ENCODE measurements at regions not wholly inside any gene's neighbourhood (a gene's known extent, or its start where the extent isn't known, plus 50 kb on each side); places are given as distances from the start of the nearest gene placed in this dataset.
"Not testable (repeated sequence)": the region's sequence is repeated elsewhere in the genome, so short reads cannot be mapped to it uniquely, and the experiment has no call there.

DNA sequence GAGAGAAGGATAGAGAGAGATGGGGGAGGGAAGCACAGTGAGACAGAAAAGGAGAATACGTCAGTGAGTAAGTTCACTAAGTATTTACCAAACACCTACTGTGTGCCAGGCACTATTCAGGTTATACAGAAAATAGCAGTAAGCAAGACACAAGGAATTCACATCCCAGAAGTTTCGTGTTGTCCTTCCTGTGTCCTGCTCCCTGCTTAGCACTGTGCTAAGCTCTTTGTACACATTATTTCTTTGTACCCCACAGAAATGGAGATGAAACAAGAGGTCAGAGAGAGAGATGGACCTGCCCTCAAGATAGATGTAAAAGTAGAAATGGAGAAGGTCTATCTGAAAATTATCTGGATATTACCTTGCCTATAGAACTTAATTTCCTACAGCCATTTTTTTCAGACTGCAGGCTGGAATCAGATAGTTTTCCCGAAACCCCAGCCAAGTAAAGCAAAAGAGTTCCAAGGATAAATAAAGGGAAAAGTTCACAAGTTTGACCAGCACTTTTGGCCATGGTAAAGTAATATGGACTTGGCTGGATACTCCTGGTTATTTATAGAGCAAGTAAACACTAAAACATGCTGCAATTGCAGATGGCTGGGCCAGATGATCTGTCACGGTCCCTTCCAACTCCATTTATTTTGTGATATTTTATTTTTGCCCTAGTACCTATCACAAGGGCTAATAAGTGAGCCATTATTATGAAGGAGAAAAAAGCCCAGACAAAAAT, 353.7 kb upstream of the SLC7A11 start:
- FAIRE-seq (no peak), DNase-seq (ENCODE audit: low spot score in 2 of 2) (no peak)

DNA sequence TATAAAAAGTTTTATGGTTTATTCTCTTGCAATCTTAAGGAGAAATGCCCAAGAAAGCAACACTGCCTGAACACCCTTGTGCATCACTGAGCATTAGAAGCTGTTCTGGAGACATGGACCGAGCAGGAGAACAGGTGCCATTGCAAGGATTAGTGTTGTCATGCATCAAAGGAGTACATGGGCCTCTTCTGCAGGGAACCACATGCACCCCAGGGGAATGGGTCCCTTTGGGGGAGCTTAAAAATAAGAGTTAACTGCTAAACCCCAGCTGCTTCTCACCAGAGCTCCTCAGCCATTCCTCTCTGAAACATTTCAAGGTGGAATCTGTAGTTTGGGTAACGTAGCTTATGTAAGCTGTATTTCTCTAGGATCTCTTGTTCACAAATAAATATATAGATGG, 353.0 kb upstream of the SLC7A11 start:
- FAIRE-seq, result no peak
- no peak for DNase-seq (ENCODE audit: low spot score in 2 of 2)

DNA sequence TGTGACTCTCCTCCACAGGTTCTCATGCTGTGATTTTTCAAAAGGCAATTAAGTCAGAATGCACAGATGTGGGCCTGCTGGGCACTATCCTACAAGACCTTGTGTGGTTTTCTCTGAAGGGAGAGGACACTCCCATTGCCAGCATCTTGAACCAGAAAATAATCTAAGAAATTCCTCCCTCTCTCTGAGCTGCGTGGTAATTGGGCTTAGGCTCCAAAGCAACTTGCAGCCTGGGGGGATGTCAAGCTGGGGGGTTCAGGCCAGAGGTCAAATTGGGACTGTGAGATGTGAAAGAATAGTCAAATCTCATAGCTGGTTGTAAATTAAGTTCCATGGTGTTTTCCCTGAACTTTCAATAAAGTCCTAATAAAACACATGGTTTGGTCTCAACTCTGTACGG, 350.6 kb upstream of the SLC7A11 start:
- FAIRE-seq (no peak), DNase-seq (ENCODE audit: low spot score in 2 of 2) (no peak)

DNA sequence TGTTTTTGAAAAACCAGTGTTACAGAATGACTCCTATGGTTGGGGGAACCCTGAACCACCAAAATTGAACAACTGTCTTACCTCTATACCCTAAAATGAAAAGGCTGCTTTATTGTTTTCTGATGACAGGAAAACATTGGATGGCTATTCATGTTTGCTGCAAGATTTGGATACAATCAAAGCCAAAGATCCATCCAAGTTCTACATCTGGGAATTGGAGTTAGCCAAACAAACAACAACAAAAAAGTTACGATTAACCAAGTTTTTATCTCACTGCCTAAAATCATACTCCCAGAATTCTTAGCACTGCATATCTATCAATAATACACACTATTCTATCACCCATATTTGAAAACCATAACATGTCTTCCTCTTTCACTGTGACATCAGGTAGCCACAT, 349.7 kb upstream of the SLC7A11 start:
- DNase-seq (ENCODE audit: low spot score in 2 of 2) (no peak), FAIRE-seq (no peak)

DNA sequence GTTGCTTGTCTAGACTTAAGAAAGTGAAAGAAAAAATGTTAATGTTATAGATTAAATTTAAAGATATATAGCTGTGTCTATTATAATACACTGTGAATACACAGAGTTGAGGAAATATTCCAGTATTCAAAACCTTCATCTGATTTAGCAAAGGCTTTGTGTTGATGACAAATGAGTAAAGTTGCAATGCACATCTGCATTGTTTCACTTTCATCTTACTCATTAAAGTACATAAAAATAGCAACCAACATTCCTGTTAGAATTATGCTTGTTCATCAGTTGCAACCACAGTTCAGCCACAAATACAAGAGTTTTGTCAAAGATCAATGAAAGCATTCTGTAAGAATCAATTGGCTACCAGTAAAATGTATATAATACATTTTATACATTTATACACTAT, 346.4 kb upstream of the SLC7A11 start:
- no peak for DNase-seq (ENCODE audit: low spot score in 2 of 2)
- no peak for FAIRE-seq

DNA sequence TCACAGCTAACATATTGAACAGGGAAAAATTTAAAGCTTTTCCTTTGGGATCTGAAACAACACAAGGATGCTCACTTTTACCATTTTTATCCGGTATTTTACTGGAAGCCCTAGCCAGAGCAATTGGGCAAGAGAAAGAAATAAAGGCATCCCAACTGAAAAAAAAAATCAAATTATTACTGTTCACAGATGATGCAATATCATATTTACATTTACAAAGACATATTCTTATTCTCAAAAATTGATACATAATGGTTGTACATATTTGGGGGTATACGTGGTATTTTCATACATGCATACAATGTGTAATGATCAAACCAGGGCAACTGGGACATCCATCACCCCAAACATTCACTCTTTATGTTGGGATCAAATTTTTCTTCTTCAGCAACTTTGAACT, 337.0 kb upstream of the SLC7A11 start:
- FAIRE-seq, result no peak

DNA sequence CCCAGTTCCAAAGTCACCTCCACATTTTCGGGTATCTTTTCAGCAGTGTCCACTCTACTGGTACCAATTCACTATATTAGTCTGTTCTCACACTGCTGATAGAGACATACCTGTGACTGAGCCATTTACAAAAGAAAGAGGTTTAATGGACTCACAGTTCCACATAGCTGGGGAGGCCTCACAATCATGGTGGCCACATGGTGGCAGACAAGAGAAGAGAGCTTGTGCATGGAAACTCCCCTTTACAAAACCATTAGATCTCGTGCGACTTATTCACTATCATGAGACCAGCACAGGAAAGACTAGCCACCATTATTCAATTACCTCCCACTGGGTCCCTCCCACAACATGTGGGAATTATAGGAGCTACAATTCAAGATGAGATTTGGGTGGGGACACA, 335.7 kb upstream of the SLC7A11 start:
- not testable (repeated sequence) for DNase-seq (ENCODE audit: low spot score in 2 of 2); FAIRE-seq

More for the DNA sequence above, 337.0 kb upstream of the SLC7A11 start:
- DNase-seq (ENCODE audit: low spot score in 2 of 2), result no peak

DNA sequence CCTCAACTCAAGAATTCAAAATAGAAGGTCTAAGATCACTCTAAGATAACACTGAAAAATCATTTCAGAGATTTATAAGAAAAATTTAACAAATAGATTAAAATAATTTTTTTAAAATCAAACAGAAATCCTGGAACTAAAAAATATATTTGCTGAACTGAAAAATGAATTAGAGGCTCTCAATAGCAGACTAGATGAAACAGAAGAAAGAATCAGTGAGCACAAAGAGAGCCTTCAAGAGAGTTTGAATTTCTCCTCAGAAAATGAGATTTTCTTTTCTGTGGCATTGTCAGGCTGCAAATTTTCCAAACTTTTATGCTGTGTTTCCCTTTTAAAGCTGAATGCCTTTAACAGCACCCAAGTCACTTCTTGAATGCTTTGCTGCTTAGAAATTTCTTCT, 335.0 kb upstream of the SLC7A11 start:
- DNase-seq (ENCODE audit: low spot score in 2 of 2) (no peak), FAIRE-seq (no peak)

DNA sequence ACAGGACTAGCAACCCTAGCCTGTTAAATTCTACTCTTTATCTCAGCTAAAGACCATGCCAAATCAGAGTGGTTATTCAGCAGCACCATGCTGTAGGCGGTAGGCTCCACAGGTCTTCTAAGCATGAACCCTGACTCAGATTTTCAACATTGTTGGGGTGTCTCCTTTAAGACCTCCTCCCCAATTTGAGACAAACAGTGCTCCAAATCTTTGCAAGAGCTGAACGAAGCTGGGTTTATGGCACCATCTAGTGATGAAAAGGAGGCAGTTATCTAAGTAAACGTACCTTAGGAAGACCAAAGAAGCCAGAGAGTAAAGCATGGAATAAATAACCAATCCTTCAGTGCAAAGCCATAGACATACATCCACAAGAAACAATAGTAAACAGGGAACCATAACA, 334.5 kb upstream of the SLC7A11 start:
- FAIRE-seq (no peak), DNase-seq (ENCODE audit: low spot score in 2 of 2) (no peak)

DNA sequence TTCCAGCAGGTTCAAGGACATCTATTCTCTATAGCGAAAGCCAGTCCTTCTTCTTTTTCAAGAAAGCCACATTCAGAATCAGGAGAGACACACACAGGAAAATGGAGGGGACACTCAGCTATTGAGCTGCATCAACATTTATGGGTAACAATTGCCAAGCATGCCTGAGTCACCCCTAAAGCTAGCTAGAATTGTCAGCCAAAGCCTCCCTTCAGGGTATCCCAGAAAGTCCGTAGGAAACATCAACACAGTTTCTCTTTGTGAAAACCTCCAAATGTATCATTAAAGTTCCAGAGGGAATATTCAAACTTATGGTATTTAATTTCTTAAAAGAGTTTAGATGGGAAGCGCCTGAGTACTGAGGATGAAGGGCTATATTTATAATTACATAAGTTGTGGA, 331.1 kb upstream of the SLC7A11 start:
- no peak for FAIRE-seq
- DNase-seq (ENCODE audit: low spot score in 2 of 2), result no peak

DNA sequence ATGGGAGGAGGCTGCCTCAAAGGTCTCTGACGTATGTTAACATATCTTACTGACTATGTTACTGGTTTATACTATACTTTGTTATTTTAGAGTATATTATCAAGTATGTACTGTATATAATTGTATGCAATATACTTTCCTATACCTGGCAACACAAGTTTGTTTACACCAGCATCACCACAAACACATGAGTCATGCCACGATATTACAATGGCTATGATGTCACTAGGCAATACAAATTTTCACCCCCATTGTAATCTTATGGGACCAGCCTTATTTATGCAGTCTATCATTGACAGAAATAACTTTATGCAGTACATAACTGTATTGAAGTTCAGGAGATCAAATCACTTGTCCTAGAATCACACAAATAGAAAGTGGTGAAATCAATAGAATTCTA, 329.9 kb upstream of the SLC7A11 start:
- FAIRE-seq (no peak), DNase-seq (ENCODE audit: low spot score in 2 of 2) (no peak)

DNA sequence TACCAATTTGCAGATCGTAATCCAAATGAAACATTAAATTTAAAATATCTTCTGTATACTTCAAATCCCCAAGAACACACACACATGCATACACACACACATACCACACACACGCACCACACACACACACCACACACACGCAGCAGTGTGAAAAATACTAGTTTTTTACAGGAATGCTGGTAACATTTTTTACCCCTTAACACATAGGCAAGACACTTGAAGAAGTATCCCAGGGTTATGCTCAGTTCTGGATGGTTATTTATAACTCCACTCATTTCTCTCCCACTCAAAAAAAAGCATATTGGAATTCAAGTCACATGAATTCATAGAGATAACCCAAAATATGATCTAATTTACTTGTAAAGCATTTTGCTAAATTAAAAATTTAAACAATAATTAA, 325.5 kb upstream of the SLC7A11 start:
- no peak for DNase-seq (ENCODE audit: low spot score in 2 of 2)
- FAIRE-seq, result no peak

DNA sequence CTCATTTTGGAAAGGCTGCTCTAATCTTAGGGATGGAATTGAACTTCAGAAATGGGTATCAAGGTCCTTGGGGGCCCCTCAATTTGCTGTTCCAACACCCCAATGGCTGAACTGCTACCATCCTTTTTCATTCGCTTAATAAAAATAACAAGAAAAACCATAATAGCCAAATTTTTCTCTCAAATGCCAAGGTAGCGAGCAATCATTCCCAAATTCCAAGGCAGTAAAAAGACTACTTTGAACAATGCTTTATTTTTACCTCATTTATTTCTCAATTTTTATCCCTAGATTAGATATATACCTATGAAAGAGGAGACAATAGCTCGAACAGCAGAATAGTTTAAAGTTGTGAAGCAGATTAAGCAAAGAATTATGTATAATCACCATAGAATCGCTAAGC, 323.4 kb upstream of the SLC7A11 start:
- DNase-seq (ENCODE audit: low spot score in 2 of 2) (no peak), FAIRE-seq (no peak)

DNA sequence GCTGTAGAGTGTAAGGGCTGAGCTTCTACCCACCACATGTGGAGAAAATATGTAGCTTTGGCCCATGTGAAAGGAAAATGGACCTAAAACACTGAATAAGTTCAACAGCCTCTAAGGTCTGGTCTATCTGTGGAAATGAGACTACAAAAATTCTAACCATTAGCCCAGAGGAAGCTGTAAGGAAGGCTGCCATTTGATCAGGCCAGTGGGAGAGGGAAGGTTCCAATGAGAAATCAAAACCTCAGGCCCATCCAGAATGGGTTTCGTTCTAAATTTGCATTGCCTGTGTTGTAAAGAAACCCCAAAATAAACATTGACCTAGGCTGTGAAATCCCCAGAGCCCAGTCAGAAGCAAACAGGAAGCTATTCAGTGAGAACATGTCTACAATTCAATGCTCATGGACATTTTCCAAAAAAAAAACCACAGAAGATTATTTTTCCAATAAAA, 320.4 kb upstream of the SLC7A11 start:
- DNase-seq (ENCODE audit: low spot score in 2 of 2), result no peak
- FAIRE-seq, result no peak

DNA sequence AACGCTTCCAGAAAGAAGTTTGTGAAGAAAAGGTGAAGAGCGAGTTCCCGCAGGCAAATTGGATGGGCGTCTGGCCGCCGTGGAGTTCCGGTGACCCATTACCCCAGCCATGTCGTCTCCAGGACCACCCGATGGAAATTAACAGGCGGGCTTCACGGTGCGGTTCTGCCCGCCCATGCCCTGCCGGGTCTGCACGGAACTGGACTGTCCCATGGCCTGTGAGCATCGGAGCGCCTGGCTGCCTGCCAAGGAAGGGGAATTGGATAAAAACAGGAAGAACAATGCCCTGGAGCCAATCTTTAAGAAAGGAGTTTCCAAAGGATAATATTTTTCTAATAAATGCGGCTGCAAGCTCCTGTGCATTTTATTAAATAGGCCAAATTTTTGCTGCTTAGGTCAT, 319.8 kb upstream of the SLC7A11 start:
- DNase-seq (ENCODE audit: low spot score in 2 of 2) (no peak), FAIRE-seq (no peak)

DNA sequence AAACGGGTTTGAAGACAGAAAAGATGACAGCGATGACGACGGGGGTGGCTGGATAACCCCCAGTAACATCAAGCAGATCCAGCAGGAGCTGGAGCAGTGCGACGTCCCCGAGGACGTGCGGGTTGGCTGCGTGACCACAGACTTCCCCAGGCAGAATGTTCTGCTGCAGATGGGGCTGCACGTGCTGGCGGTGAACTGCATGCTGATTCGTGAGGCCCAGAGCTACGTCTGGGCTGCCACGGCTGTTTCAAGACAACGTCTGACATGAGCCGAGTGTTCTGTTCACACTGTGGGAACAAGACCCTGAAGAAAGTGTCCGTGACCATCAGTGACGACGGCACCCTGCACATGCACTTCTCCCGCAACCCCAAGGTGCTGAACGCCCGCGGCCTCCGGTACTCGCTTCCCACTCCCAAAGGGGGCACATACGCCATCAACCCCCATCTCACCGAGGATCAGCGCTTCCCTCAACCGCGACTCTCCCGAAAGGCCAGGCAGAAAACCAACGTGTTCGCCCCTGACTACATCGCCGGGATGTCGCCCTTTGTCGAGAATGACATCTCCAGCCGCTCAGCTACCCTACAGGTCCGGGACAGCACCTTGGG, 319.2 kb upstream of the SLC7A11 start:
- FAIRE-seq (no peak), DNase-seq (ENCODE audit: low spot score in 2 of 2) (no peak)

DNA sequence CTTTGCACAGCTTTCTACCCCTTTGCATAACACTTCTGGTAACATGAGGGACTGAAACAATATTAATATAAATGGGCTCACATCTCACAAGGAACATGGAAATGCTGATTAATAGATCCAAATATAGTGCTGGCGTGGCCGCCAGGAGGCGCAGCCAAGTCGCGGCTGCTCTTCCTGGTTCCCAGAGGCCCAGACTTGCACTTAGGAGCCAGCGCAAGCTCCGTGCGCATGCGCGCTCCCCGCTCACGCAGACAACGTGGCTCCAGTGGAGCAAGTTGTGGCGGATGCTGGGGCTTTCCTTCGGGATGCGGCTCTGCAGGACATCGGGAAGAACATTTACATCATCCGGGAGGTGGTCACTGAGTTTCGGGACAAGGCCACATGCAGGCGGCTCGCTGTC, 318.3 kb upstream of the SLC7A11 start:
- DNase-seq (ENCODE audit: low spot score in 2 of 2), result no peak

DNA sequence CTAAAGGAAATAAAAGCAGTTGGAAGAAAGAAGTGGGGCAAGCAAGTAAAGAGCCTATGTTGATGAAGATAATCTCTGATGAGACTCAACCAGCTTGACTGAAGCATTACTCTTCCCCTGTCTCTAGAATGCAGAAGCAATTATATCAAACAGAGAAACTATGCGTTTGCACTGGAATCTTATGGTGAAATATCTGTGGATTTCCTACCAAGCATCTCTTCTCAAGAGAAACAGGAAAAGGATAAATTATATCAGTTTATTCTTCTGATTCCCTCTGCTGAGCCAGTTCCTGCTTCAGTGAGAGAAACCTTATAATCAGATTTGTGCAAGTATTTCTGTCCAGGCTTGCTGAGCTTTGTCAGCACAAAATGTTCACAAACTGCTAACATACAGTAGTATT, 316.7 kb upstream of the SLC7A11 start:
- FAIRE-seq, result no peak
- DNase-seq (ENCODE audit: low spot score in 2 of 2), result no peak

More for the DNA sequence above, 318.3 kb upstream of the SLC7A11 start:
- FAIRE-seq, result no peak

DNA sequence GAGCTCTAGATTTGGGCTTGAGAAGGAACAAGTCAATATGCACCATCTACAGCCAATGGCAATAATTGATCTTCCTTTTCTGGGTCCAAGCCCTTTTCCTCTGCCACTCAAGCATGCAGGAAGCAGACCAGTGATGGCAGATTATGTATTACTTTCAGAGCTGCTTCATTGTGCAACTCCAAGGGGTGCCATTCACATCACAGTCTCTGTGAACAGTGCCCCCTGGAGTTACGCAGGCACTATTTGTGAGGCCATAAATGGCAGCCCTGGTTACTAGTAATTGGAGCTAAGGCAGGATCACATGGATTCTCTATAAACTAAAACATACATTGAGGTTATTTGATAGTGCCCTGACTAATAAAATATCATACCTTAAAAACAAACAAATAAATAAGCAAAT, 313.4 kb upstream of the SLC7A11 start:
- no peak for DNase-seq (ENCODE audit: low spot score in 2 of 2)

DNA sequence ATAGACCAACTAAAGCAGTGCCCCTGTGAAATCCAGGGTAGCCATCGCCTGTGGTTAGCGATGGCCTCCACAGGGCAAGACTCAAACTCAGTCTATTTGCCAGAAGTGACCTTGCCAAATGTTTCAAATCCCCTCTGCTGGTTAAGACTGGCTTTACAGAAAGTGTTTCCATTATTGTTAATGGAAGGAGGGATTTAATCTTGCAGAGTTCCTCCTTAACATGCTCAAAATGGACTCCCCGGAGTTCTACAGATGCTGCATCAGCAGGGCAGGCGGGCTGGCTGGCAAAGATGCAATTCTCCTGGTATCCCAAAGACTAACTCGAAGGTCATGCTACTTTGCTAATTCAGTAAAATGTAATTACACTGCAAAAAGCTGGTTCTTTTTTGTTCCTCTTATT, 313.0 kb upstream of the SLC7A11 start:
- DNase-seq (ENCODE audit: low spot score in 2 of 2) (no peak), FAIRE-seq (no peak)

More for the DNA sequence above, 313.4 kb upstream of the SLC7A11 start:
- no peak for FAIRE-seq

DNA sequence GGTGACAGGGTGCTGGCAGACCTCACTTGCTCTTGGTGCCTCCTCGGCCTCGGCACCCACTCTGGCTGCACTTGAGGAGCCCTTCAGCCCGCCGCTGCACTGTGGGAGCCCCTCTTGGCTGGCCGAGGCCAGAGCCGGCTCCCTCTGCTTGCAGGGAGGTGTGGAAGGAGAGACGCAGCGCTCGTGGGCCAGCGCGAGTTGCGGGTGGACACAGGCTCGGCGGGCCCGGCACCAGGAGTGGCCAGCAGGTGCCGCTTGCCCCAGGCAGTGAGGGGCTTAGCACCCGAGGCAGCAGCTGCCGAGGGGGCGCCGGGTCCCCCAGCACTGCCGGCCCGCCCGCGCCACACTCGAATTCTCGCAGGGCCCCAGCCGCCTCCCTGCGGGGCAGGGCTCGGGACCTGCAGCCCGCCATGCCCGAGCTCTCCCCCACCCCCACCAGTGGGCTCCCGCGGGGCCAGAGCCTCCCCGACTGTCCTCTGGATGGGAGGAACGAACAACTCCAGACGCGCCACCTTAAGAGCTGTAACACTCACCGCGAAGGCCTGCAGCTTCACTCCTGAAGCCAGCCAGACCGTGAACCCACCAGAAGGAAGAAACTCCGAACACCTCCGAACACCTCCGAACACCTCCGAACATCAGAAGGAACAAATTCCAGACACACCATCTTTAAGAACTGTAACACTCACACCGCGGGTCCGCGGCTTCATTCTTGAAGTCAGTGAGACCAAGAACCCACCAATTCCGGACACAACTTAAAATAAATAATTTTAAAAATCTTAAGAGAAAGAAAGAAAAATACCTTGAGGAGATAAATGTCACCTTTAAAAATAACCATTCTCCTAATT, 311.1 kb upstream of the SLC7A11 start:
- no peak for FAIRE-seq
- no peak for DNase-seq (ENCODE audit: low spot score in 2 of 2)
